ENCODE measurements at regions not wholly inside any gene's neighbourhood (a gene's known extent, or its start where the extent isn't known, plus 50 kb on each side); places are given as distances from the start of the nearest gene placed in this dataset.

- no peak for TF ChIP-seq CTCF (IDR thresholded peaks at IDR 0.05 in 8 of 11, conservative IDR thresholded peaks at IDR 0.05 in 3 of 11)
- TF ChIP-seq POLR2A (IDR thresholded peaks at IDR 0.05) = no peak
Measured at GRCh38 chr2:104481341-104481740, 372.6 kb upstream of the POU3F3 start.

Data from spleen (tissue), 7 donors.